Endodermal cell (in vitro differentiated cells): ENCODE measurements at regions not wholly inside any gene's neighbourhood (a gene's known extent, or its start where the extent isn't known, plus 50 kb on each side); places are given as distances from the start of the nearest gene placed in this dataset.

ENCODE experiments used
- DNase-seq: peaks from one replicate; pipeline ENCODE4 v3.0.0-alpha.2; 2017
- H3K27ac ChIP-seq: 2 replicates; pipeline ENCODE4 v1.5.1; 2013; ENCODE audit warnings: mild to moderate bottlenecking, low read depth, low read length, moderate library complexity
- H3K27me3 ChIP-seq: 2 replicates; pipeline ENCODE4 v1.6.1; 2013; ENCODE audit warnings: mild to moderate bottlenecking, low read length, moderate library complexity; ENCODE audit not compliant: insufficient read depth, control insufficient read depth, poor library complexity, severe bottlenecking
- H3K36me3 ChIP-seq: 2 replicates; pipeline ENCODE4 v1.7.0; 2013; ENCODE audit warnings: mild to moderate bottlenecking, low read length, moderate library complexity; ENCODE audit not compliant: control insufficient read depth, insufficient read depth
- H3K4me1 ChIP-seq: one replicate; pipeline ENCODE4 v1.7.0; 2013; ENCODE audit warnings: low read length; ENCODE audit not compliant: control insufficient read depth, insufficient read depth
- H3K4me3 ChIP-seq: 2 replicates; pipeline ENCODE4 v1.5.1; 2013; ENCODE audit warnings: mild to moderate bottlenecking, low read length, moderate library complexity
- H3K9ac ChIP-seq: 2 replicates; pipeline ENCODE4 v1.6.1; 2013; ENCODE audit warnings: mild to moderate bottlenecking, low read length, moderate library complexity; ENCODE audit not compliant: poor library complexity, severe bottlenecking; ENCODE audit errors: extremely low read depth
- H3K9me3 ChIP-seq: 2 replicates; pipeline ENCODE4 v1.6.1; 2013; ENCODE audit warnings: mild to moderate bottlenecking, low read length, moderate library complexity; ENCODE audit not compliant: control insufficient read depth
- H3K27ac Mint-ChIP-seq: 2 replicates; pipeline ENCODE4 v1.8.0; 2020; ENCODE audit warnings: mixed read lengths
- H3K27me3 Mint-ChIP-seq: 2 replicates; pipeline ENCODE4 v1.8.0; 2021; ENCODE audit warnings: mild to moderate bottlenecking, mixed read lengths; ENCODE audit not compliant: insufficient read depth
- H3K36me3 Mint-ChIP-seq: 2 replicates; pipeline ENCODE4 v1.8.0; 2020; ENCODE audit warnings: low read depth, mixed read lengths
- H3K4me1 Mint-ChIP-seq: 2 replicates; pipeline ENCODE4 v1.8.0; 2020; ENCODE audit warnings: mixed read lengths
- H3K4me3 Mint-ChIP-seq: 2 replicates; pipeline ENCODE4 v1.8.0; 2020; ENCODE audit warnings: mild to moderate bottlenecking, moderate library complexity, mixed read lengths
- H3K9me3 Mint-ChIP-seq: 2 replicates; pipeline ENCODE4 v1.8.0; 2020; ENCODE audit warnings: mild to moderate bottlenecking, mixed read lengths
- WGBS, 2 experiments: methylation state at CpG; one replicate each; pipeline versions ENCODE4 v1.1.5 to v1.1.7; 2013; ENCODE audit warnings: missing lambda C conversion rate in 2 of 2, mixed read lengths in 1 of 2; ENCODE audit not compliant: insufficient coverage in 1 of 2, insufficient read length in 1 of 2; 5-methylcytosine and 5-hydroxymethylcytosine counted together
- TF ChIP-seq, protein P1 (sequence below): fragments of 200-600 bp; sonication (generic); conservative IDR thresholded peaks from 2 replicates; pipeline ENCODE4 v1.5.0; 2021; ENCODE audit warnings: antibody characterized with exemption, mild to moderate bottlenecking

DNA sequence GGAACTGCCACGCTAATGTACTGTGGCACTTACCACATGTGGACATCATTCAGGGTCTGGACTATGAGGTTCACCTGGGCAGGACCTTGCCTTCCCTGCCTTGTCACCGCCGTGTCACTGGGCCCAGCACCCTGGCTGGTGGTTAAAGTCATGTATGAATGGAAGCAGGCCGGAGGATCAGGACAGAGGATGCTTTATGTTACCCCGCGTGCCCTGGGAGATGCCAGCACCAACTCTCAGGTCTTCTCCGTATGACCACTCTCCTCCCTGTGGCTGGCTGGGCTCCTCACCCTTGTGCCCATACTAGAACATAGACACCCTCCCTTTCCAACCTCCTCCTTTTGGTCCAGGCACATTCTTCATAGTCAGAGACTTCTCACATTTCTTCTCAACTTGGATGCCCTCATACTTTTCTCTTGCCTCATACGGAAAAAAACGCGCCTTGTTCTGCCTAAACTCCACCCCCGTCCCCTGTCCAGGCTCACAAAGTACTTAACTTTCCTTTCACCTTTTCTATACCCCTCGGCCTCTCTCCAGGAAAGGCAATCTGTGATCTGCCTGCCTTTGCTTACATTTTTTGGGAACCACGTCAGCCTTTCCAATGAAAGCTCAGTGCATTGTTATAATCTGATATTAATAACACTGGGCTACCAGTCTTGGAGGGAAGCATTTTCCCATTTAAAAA is 240.0 kb downstream of the TEX36 start:
- TF ChIP-seq, protein P1, sequence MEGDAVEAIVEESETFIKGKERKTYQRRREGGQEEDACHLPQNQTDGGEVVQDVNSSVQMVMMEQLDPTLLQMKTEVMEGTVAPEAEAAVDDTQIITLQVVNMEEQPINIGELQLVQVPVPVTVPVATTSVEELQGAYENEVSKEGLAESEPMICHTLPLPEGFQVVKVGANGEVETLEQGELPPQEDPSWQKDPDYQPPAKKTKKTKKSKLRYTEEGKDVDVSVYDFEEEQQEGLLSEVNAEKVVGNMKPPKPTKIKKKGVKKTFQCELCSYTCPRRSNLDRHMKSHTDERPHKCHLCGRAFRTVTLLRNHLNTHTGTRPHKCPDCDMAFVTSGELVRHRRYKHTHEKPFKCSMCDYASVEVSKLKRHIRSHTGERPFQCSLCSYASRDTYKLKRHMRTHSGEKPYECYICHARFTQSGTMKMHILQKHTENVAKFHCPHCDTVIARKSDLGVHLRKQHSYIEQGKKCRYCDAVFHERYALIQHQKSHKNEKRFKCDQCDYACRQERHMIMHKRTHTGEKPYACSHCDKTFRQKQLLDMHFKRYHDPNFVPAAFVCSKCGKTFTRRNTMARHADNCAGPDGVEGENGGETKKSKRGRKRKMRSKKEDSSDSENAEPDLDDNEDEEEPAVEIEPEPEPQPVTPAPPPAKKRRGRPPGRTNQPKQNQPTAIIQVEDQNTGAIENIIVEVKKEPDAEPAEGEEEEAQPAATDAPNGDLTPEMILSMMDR = no peak
- H3K27ac ChIP-seq = no peak overlapping the region
- H3K27me3 ChIP-seq = no peaks in the 10 kb centered on the region
- Mint-ChIP-seq H3K27ac (no peak overlapping the region), H3K9me3 (peaks cover 2% of the 10 kb centered on the region), H3K4me3 (no peak overlapping the region), H3K4me1 (no peaks in the 10 kb centered on the region), H3K27me3 (no peaks in the 10 kb centered on the region), H3K36me3 (no peaks in the 10 kb centered on the region)
- H3K4me1 ChIP-seq = no peaks in the 10 kb centered on the region
- H3K36me3 ChIP-seq = no peaks in the 10 kb centered on the region
- 85 to 86% methylated on average over 10 to 13 of the region's 13 CpGs for WGBS, 2 experiments
- no peaks in the 10 kb centered on the region for H3K9me3 ChIP-seq
- H3K4me3 ChIP-seq = no peak overlapping the region
- DNase-seq = no peak
- no peak overlapping the region for H3K9ac ChIP-seq

DNA sequence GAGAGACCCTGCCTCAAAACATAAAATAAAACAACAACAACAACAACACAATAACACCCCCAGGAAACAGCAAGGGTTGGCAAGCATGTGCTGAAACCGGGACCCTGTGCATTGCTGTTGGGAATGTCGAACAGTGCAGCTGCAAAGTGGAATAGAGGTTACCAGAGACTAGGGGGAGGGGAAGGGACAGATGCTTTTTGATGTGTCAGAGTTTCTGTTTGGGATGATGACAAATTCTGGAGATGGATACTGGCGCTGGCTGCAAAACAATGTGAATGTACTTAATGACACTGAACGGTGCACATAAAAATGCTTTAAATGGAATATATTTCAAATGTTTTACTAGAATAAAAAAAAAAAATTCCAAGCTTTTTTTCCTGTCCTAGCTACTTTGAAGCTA is 241.8 kb downstream of the TEX36 start:
- H3K27me3 ChIP-seq = no peaks in the 10 kb centered on the region
- H3K9ac ChIP-seq = no peak overlapping the region
- peaks cover 2% of the 10 kb centered on the region for H3K27me3 Mint-ChIP-seq
- H3K27ac ChIP-seq = no peak overlapping the region
- TF ChIP-seq, protein P1 = no peak
- H3K36me3 ChIP-seq = no peaks in the 10 kb centered on the region
- H3K9me3 Mint-ChIP-seq = peaks cover 2% of the 10 kb centered on the region
- no peaks in the 10 kb centered on the region for H3K4me1 ChIP-seq
- H3K4me1 Mint-ChIP-seq = no peaks in the 10 kb centered on the region
- WGBS, 2 experiments = 86 to 93% methylated on average over 2 to 3 of the region's 4 CpGs
- H3K4me3 ChIP-seq = no peak overlapping the region
- no peak for DNase-seq
- H3K27ac Mint-ChIP-seq = no peak overlapping the region
- H3K9me3 ChIP-seq = no peaks in the 10 kb centered on the region
- H3K36me3 Mint-ChIP-seq = no peaks in the 10 kb centered on the region
- H3K4me3 Mint-ChIP-seq = no peak overlapping the region

DNA sequence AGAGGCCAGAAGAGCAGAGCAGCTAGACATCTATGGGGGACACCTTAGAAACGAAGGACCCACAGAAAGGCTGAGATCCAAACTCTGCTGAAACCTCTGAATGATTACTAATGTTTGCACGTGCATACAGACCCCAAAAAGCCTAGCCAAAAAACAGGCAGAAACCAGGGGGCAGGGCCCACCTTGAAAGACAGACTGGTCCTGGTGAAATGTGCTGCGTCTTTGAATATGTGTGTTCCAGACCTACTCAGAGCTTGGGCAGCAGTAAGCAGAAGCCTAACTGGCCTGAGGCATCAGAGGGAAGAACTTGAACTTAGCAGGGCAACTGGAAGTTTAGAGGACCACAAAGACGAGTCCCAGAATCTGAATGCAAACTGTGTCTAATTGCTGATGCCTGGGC is 251.8 kb downstream of the TEX36 start:
- Histone ChIP-seq H3K4me3 (no peak overlapping the region), H3K9me3 (no peaks in the 10 kb centered on the region), H3K4me1 (no peaks in the 10 kb centered on the region), H3K9ac (no peak overlapping the region), H3K27ac (no peak overlapping the region), H3K27me3 (no peaks in the 10 kb centered on the region), H3K36me3 (no peaks in the 10 kb centered on the region)
- H3K4me1 Mint-ChIP-seq = no peaks in the 10 kb centered on the region
- no peak overlapping the region for H3K4me3 Mint-ChIP-seq
- H3K36me3 Mint-ChIP-seq = no peaks in the 10 kb centered on the region
- no peaks in the 10 kb centered on the region for H3K27me3 Mint-ChIP-seq
- WGBS, 2 experiments = 88 to 89% methylated on average over 4 of the region's 4 CpGs
- no peak for DNase-seq
- H3K27ac Mint-ChIP-seq = no peak overlapping the region
- peaks cover 3% of the 10 kb centered on the region for H3K9me3 Mint-ChIP-seq
- TF ChIP-seq, protein P1 = no peak
